ENCODE measurements at regions not wholly inside any gene's neighbourhood (a gene's known extent, or its start where the extent isn't known, plus 50 kb on each side); places are given as distances from the start of the nearest gene placed in this dataset.
"Not testable (repeated sequence)": the region's sequence is repeated elsewhere in the genome, so short reads cannot be mapped to it uniquely, and the experiment has no call there.

- Histone ChIP-seq H3K4me1 (ENCODE audit: insufficient read depth, low read length, poor library complexity, severe bottlenecking) (no peaks in the 10 kb centered on the region), H3K27ac (ENCODE audit: low read depth, low read length, poor library complexity, severe bottlenecking) (no peak overlapping the region), H3K4me3 (ENCODE audit: low read depth, low read length, poor library complexity, severe bottlenecking) (no peak overlapping the region), H3K9me3 (ENCODE audit: low read depth, low read length, poor library complexity, severe bottlenecking) (no peaks in the 10 kb centered on the region), H3K36me3 (ENCODE audit: insufficient read depth, low read length, poor library complexity, severe bottlenecking) (no peaks in the 10 kb centered on the region), H3K27me3 (replicated peaks; ENCODE audit: insufficient read depth, low read depth, low read length, poor library complexity) (no peaks in the 10 kb centered on the region)
- intact Hi-C loops (cut with micrococcal nuclease; ENCODE audit: unreplicated experiment), result no loop called here
- no peak for TF ChIP-seq EZH2 (IDR thresholded peaks at IDR 0.05; ENCODE audit: borderline replicate concordance, low read depth, low read length, poor library complexity, severe bottlenecking)
- no peak for TF ChIP-seq CTCF (conservative IDR thresholded peaks at IDR 0.05; ENCODE audit: low read depth, low read length)
- no TSS peak for BruUV-seq (replicated peaks)
- no peak for DNase-seq (ENCODE audit: low spot score)
- POLR2A ChIA-PET (ENCODE audit: low non-redundant PET), result no interaction called here
- CTCF ChIA-PET, result no interaction called here
Measured at GRCh38 chr4:60404027-60404426, 796.1 kb upstream of the ADGRL3 start.

GRCh38 chr4:60422439-60422838 is 777.7 kb upstream of the ADGRL3 start:
- ChIA-PET POLR2A (ENCODE audit: low non-redundant PET) (no interaction called here), CTCF (no interaction called here)
- H3K4me1 ChIP-seq (ENCODE audit: insufficient read depth, low read length, poor library complexity, severe bottlenecking), result no peaks in the 10 kb centered on the region
- TF ChIP-seq CTCF (conservative IDR thresholded peaks at IDR 0.05; ENCODE audit: low read depth, low read length) (no peak), EZH2 (IDR thresholded peaks at IDR 0.05; ENCODE audit: borderline replicate concordance, low read depth, low read length, poor library complexity, severe bottlenecking) (no peak)
- no peak overlapping the region for H3K4me3 ChIP-seq (ENCODE audit: low read depth, low read length, poor library complexity, severe bottlenecking)
- no TSS peak for BruUV-seq (replicated peaks)
- H3K36me3 ChIP-seq (ENCODE audit: insufficient read depth, low read length, poor library complexity, severe bottlenecking), result no peaks in the 10 kb centered on the region
- intact Hi-C loops (cut with micrococcal nuclease; ENCODE audit: unreplicated experiment), result no loop called here
- H3K27me3 ChIP-seq (replicated peaks; ENCODE audit: insufficient read depth, low read depth, low read length, poor library complexity), result no peaks in the 10 kb centered on the region
- no peaks in the 10 kb centered on the region for H3K9me3 ChIP-seq (ENCODE audit: low read depth, low read length, poor library complexity, severe bottlenecking)
- no peak overlapping the region for H3K27ac ChIP-seq (ENCODE audit: low read depth, low read length, poor library complexity, severe bottlenecking)
- DNase-seq (ENCODE audit: low spot score), result no peak

- H3K36me3 ChIP-seq (ENCODE audit: insufficient read depth, low read length, poor library complexity, severe bottlenecking); H3K27me3 ChIP-seq (replicated peaks; ENCODE audit: insufficient read depth, low read depth, low read length, poor library complexity); intact Hi-C loops (cut with micrococcal nuclease; ENCODE audit: unreplicated experiment); POLR2A ChIA-PET (ENCODE audit: low non-redundant PET); H3K4me1 ChIP-seq (ENCODE audit: insufficient read depth, low read length, poor library complexity, severe bottlenecking); BruUV-seq (replicated peaks); H3K4me3 ChIP-seq (ENCODE audit: low read depth, low read length, poor library complexity, severe bottlenecking); DNase-seq (ENCODE audit: low spot score); H3K27ac ChIP-seq (ENCODE audit: low read depth, low read length, poor library complexity, severe bottlenecking); H3K9me3 ChIP-seq (ENCODE audit: low read depth, low read length, poor library complexity, severe bottlenecking); CTCF ChIA-PET: not testable (repeated sequence)
Measured at GRCh38 chr4:60423573-60424184, 776.4 kb upstream of the ADGRL3 start.

GRCh38 chr4:60432911-60433310 is 767.2 kb upstream of the ADGRL3 start:
- TF ChIP-seq CTCF (conservative IDR thresholded peaks at IDR 0.05; ENCODE audit: low read depth, low read length), result no peak
- no peak for TF ChIP-seq EZH2 (IDR thresholded peaks at IDR 0.05; ENCODE audit: borderline replicate concordance, low read depth, low read length, poor library complexity, severe bottlenecking)
- Histone ChIP-seq H3K4me3 (ENCODE audit: low read depth, low read length, poor library complexity, severe bottlenecking) (no peak overlapping the region), H3K27me3 (replicated peaks; ENCODE audit: insufficient read depth, low read depth, low read length, poor library complexity) (no peaks in the 10 kb centered on the region), H3K27ac (ENCODE audit: low read depth, low read length, poor library complexity, severe bottlenecking) (no peak overlapping the region), H3K4me1 (ENCODE audit: insufficient read depth, low read length, poor library complexity, severe bottlenecking) (no peaks in the 10 kb centered on the region), H3K36me3 (ENCODE audit: insufficient read depth, low read length, poor library complexity, severe bottlenecking) (no peaks in the 10 kb centered on the region), H3K9me3 (ENCODE audit: low read depth, low read length, poor library complexity, severe bottlenecking) (no peaks in the 10 kb centered on the region)
- ChIA-PET POLR2A (ENCODE audit: low non-redundant PET) (no interaction called here), CTCF (no interaction called here)
- intact Hi-C loops (cut with micrococcal nuclease; ENCODE audit: unreplicated experiment), result no loop called here
- no peak for DNase-seq (ENCODE audit: low spot score)
- no TSS peak for BruUV-seq (replicated peaks)
